ENCODE measurements at regions not wholly inside any gene's neighbourhood (a gene's known extent, or its start where the extent isn't known, plus 50 kb on each side); places are given as distances from the start of the nearest gene placed in this dataset.
"Not testable (repeated sequence)": the region's sequence is repeated elsewhere in the genome, so short reads cannot be mapped to it uniquely, and the experiment has no call there.

- DNase-seq (ENCODE audit: low read depth) = no peak
- no peak for TF ChIP-seq CTCF (IDR thresholded peaks at IDR 0.05; ENCODE audit: insufficient read depth, low read depth, low read length, missing control alignments)
- H3K4me3 ChIP-seq (ENCODE audit: low read length) = no peak overlapping the region
These were observed 409.7 kb downstream of the PIK3C3 start for GRCh38 chr18:42364766-42365165.

- no peak for DNase-seq (ENCODE audit: low read depth)
- no peak for TF ChIP-seq CTCF (IDR thresholded peaks at IDR 0.05; ENCODE audit: insufficient read depth, low read depth, low read length, missing control alignments)
- no peak overlapping the region for H3K4me3 ChIP-seq (ENCODE audit: low read length)
These were observed 410.6 kb downstream of the PIK3C3 start for GRCh38 chr18:42365591-42365990.

DNA sequence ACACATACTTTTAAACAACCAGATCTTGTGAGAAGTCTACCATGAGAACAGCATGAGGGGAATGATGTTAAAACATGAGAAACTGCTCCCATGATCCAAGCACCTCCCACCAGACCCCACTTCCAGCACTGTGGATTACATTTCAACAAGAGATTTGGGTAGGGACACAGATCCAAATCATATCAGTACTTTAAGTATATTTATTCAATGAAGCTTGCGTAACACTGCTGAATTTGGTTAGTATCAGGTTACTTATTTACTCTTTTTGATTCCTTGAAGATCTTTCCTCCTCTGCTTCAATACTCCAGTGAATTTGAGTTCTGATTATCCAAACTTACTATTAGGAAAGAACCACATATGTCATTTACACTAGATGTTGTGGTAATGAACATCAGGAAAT lies 418.6 kb downstream of the PIK3C3 start:
- TF ChIP-seq CTCF (IDR thresholded peaks at IDR 0.05; ENCODE audit: insufficient read depth, low read depth, low read length, missing control alignments) = no peak
- H3K4me3 ChIP-seq (ENCODE audit: low read length) = no peak overlapping the region
- DNase-seq (ENCODE audit: low read depth) = no peak

- no peak for TF ChIP-seq CTCF (IDR thresholded peaks at IDR 0.05; ENCODE audit: insufficient read depth, low read depth, low read length, missing control alignments)
- no peak overlapping the region for H3K4me3 ChIP-seq (ENCODE audit: low read length)
- no peak for DNase-seq (ENCODE audit: low read depth)
These were observed 419.9 kb downstream of the PIK3C3 start for GRCh38 chr18:42374961-42375360.

DNA sequence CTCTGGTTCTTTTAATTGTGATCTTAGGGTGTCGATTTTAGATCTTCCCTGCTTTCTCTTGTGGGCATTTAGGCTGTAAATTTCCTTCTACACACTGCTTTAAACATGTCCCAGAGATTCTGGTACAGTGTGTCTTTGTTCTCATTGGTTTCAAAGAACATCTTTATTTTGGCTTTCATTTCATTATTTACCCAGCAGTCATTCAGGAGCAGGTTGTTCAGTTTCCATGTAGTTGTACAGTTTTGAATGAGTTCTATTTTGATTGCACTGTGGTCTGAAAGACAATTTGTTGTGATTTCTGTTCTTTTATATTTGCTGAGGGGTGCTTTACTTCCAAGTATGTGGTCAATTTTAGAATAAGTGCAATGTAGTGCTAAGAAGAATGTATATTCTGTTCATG lies 423.8 kb downstream of the PIK3C3 start:
- DNase-seq (ENCODE audit: low read depth) = not testable (repeated sequence)

GRCh38 chr18:42381236-42381635 lies 426.2 kb downstream of the PIK3C3 start:
- not testable (repeated sequence) for DNase-seq (ENCODE audit: low read depth); H3K4me3 ChIP-seq (ENCODE audit: low read length)

More for the DNA sequence above, 423.8 kb downstream of the PIK3C3 start:
- H3K4me3 ChIP-seq (ENCODE audit: low read length) = not testable (repeated sequence)

GRCh38 chr18:42392416-42392815 lies 437.4 kb downstream of the PIK3C3 start:
- TF ChIP-seq CTCF (IDR thresholded peaks at IDR 0.05; ENCODE audit: insufficient read depth, low read depth, low read length, missing control alignments) = no peak
- no peak overlapping the region for H3K4me3 ChIP-seq (ENCODE audit: low read length)
- DNase-seq (ENCODE audit: low read depth) = no peak

DNA sequence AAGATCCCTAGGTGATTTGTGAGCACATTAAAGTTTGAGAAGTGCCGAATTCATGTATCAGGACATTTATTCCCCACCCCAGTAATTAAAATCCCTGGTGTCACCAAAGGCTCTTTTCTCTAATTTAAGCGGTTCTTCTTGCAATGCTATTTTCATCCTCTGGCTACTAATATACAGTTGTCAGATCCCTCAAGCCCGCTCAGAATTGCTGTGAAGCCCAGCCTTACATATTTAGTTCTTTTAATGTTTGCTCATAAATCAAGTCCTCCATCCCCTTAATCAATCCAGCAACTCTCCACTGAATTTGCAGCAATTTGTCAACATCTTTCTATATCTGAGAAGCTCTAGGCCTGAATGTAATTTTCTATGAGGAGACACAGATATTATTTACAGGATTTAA lies 437.9 kb downstream of the PIK3C3 start:
- DNase-seq (ENCODE audit: low read depth) = no peak
- no peak for TF ChIP-seq CTCF (IDR thresholded peaks at IDR 0.05; ENCODE audit: insufficient read depth, low read depth, low read length, missing control alignments)
- no peak overlapping the region for H3K4me3 ChIP-seq (ENCODE audit: low read length)
